GM19238 (cell line): ENCODE measurements at regions not wholly inside any gene's neighbourhood (a gene's known extent, or its start where the extent isn't known, plus 50 kb on each side); places are given as distances from the start of the nearest gene placed in this dataset.
"Not testable (repeated sequence)": the region's sequence is repeated elsewhere in the genome, so short reads cannot be mapped to it uniquely, and the experiment has no call there.

Experiments used
- DNase-seq: peaks from one replicate; pipeline ENCODE4 v3.0.0; 2011; ENCODE audit warnings: low spot score; ENCODE audit not compliant: insufficient read length

DNA sequence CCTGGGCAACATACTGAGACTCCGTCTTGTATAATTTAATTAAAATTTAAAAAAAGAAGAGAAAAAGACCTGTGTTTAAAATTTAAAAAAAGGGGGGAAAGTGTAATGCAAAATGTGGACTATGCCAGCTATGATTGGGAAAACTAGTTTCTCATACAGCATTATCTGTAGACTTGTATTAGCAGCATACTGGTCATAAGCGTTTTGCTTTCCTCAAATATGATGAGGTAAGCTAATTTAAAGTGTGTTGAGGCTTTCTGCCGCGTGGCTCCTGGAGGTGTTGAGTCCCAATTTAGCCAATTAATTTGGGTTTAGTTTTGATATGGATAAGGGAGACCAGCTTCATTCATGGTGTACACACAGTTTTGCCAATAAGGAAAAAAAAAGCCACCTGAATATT is 640.2 kb downstream of the GOLGA6L6 start:
- not testable (repeated sequence) for DNase-seq

DNA sequence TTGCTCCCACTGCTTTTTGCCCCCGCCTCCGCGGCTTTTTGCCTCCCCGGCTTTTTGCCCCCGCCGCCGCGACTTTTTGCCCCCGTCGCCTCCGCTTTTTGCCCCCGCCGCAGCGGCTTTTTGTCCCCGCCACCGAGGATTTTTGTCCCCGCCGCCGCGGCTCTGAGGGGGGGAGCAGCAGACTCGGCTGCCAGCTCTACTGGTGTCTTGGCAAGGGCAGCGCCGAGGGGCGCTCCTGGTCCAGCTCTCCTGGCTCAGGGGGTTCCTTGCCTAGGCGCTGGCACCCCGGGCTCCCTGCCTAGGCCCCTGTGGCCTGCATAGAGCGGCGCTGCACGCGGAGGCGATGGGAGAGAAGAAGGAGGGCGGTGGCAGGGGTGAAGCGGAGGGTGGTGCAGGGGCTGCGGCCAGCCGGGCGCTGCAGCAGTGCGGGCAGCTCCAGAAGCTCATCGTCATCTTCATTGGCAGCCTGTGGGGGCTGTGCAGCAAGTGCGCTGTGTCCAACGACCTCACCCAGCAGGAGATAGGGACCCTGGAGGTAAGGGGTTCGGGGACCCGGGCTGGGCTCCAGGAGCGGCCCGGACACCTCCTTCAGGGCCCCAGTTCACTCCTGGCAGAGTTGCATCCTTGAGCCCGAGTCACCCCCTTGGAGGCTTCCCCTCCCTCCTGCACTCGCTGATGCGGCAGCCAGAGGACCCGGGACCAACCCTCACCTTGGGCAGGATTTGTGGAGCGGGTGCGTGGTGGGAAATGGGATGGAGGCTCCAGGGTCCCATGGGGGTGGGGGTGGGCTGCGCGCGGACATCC is 642.4 kb downstream of the GOLGA6L6 start:
- no peak for DNase-seq

DNA sequence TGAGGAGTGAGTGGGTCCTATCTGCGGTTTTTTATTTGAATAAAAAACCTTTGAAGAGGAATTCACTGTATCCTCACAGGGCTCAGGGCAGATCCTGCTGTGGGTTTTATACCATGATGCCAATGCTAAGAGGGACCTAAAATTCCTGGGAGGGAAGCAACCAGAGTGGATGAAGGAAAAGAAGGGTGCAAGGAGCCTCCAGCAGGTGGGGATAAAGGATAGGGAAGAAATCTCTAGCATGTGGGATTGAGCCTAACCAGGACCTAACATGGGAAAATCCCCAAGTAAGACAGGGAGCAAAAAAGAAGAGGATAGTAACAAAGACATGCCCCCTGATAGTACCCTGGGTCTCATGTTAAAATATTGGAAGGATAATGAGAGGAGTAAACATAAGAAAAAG is 652.8 kb downstream of the GOLGA6L6 start:
- not testable (repeated sequence) for DNase-seq

DNA sequence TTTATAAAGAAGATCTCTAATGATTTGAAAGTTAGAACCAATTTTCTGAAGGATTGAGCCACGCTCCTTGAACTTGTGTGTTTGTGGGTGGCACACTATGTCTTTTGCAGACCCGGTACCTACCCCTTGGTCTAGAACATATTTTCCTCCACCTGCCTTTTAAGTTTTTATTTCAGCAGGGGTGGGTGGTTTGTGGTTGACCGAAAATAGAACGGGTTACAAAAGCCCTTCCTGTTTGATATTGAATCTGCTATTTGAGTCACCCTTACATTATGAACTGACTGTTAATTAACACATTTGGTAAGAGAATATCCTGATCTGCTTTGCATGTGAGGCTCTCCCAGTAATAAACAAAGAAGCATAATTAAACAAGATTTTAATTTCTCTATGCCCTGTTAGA is 697.5 kb downstream of the GOLGA6L6 start:
- not testable (repeated sequence) for DNase-seq
